K562 (cell line): ENCODE measurements at regions not wholly inside any gene's neighbourhood (a gene's known extent, or its start where the extent isn't known, plus 50 kb on each side); places are given as distances from the start of the nearest gene placed in this dataset.
"Not testable (repeated sequence)": the region's sequence is repeated elsewhere in the genome, so short reads cannot be mapped to it uniquely, and the experiment has no call there.

Experiments
- ATAC-seq: fragments of 200-7000 bp; cut with Tn5 transposase; 3 replicates; pipeline ENCODE4 v1.9.1; 2020; ENCODE audit warnings: moderate library complexity
- BruUV-seq: library from RNA; stranded (reverse); fragments of 400-500 nt; replicated peaks from 2 replicates; lab custom pipeline; 2021; lab: Mats Ljungman, UMichigan
- CTCF ChIA-PET: fragments of 300-600 bp; formaldehyde crosslinking; extraction: SDS; loops from one replicate; lab custom pipeline; 2021; ENCODE audit warnings: low intra/inter-chr PET ratio; lab: Yijun Ruan, JAX
- POLR2A ChIA-PET: fragments of 300-600, 350-650 bp; sonication (Branson Sonifier 250); formaldehyde crosslinking; extraction: SDS; loops from one replicate; lab custom pipeline; 2021; ENCODE audit warnings: antibody characterized with exemption, inconsistent platforms; lab: Yijun Ruan, JAX
- DNase-seq, 4 experiments: peaks; one replicate each; pipeline versions ENCODE4 v3.0.0 to v3.0.0-alpha.2; 2011 to 2018; ENCODE audit warnings: low spot score in 3 of 4, mixed read lengths in 3 of 4; ENCODE audit errors: extremely low read depth in 1 of 4
- FAIRE-seq: peaks from 2 replicates; lab custom pipeline; 2011; peaks lifted over from hg19 to GRCh38; lab: Jason Lieb, UNC
- H2AFZ ChIP-seq: 2 replicates; pipeline ENCODE4 v1.6.0; 2011; ENCODE audit warnings: low read depth, low read length, control low read depth, inconsistent platforms
- H3K27ac ChIP-seq: fragments of 200-600 bp; 3 replicates; pipeline ENCODE4 v1.8.0; 2011; ENCODE audit warnings: low read depth, mild to moderate bottlenecking, control low read depth, inconsistent platforms, low read length, moderate library complexity, mixed read lengths; ENCODE audit errors: extremely low read depth
- H3K27me3 ChIP-seq, 2 experiments: fragments of 300-600 bp in 1 of 2; 2 replicates in 1 of 2; 3 replicates in 1 of 2; pipeline versions ENCODE4 v1.6.0 to v1.8.0; 2011; ENCODE audit warnings: inconsistent platforms in 2 of 2, low read length in 2 of 2, mild to moderate bottlenecking in 1 of 2, mixed read lengths in 1 of 2, moderate library complexity in 1 of 2; ENCODE audit not compliant: control insufficient read depth in 2 of 2, insufficient read depth in 2 of 2
- H3K36me3 ChIP-seq: fragments of 300-600 bp; 3 replicates; pipeline ENCODE4 v1.8.0; 2011; ENCODE audit warnings: mild to moderate bottlenecking, low read length, inconsistent platforms; ENCODE audit not compliant: control insufficient read depth, insufficient read depth
- H3K4me1 ChIP-seq, 2 experiments: fragments of 200-600 bp in 1 of 2; replicated peaks in 1 of 2; 2 replicates in 1 of 2; 3 replicates in 1 of 2; pipeline versions ENCODE4 v1.5.1 to v1.8.0; 2011; ENCODE audit warnings: inconsistent platforms in 2 of 2, low read length in 2 of 2, mild to moderate bottlenecking in 1 of 2, mixed read lengths in 1 of 2, moderate library complexity in 1 of 2; ENCODE audit not compliant: control insufficient read depth in 2 of 2, insufficient read depth in 2 of 2
- H3K4me2 ChIP-seq: 2 replicates; pipeline ENCODE4 v1.6.1; 2011; ENCODE audit warnings: low read length, control low read depth, inconsistent platforms, mixed read lengths; ENCODE audit not compliant: insufficient read depth
- H3K4me3 ChIP-seq: fragments of 200-600 bp; sonication (generic), shearing (Covaris generic); 2 replicates; pipeline ENCODE4 v1.5.1; 2016; ENCODE audit warnings: control low read depth, inconsistent platforms
- H3K79me2 ChIP-seq: fragments of 200-600 bp; 3 replicates; pipeline ENCODE4 v1.8.0; 2011; ENCODE audit warnings: low read length, inconsistent platforms; ENCODE audit not compliant: control insufficient read depth, insufficient read depth
- H3K9ac ChIP-seq, 2 experiments: 2 replicates each; pipeline versions ENCODE4 v1.6.0 to v1.6.1; 2011; ENCODE audit warnings: low read depth in 2 of 2, low read length in 2 of 2, control low read depth in 1 of 2, inconsistent platforms in 1 of 2, mild to moderate bottlenecking in 1 of 2, mixed read lengths in 1 of 2; ENCODE audit not compliant: insufficient read depth in 1 of 2
- H3K9me1 ChIP-seq: one replicate; pipeline ENCODE4 v1.6.0; 2011; ENCODE audit warnings: inconsistent platforms, mild to moderate bottlenecking, low read length, moderate library complexity; ENCODE audit not compliant: control insufficient read depth, insufficient read depth
- H3K9me3 ChIP-seq: replicated peaks from 2 replicates; pipeline ENCODE4 v1.5.1; 2011; ENCODE audit warnings: low read depth, low read length, inconsistent platforms; ENCODE audit not compliant: control insufficient read depth, insufficient read depth
- H4K20me1 ChIP-seq: replicated peaks from 2 replicates; pipeline ENCODE4 v1.6.1; 2011; ENCODE audit warnings: low read length, inconsistent platforms, mixed read lengths; ENCODE audit not compliant: control insufficient read depth, insufficient read depth
- CBX1 ChIP-seq: sonication (generic); IDR thresholded peaks from 2 replicates; pipeline ENCODE4 v1.6.1; 2016; ENCODE audit warnings: antibody characterized with exemption, low read depth, mild to moderate bottlenecking
- FOXJ3 ChIP-seq: sonication (generic); formaldehyde crosslinking; IDR thresholded peaks from 2 replicates; pipeline ENCODE4 v1.4.0; 2020; ENCODE audit warnings: mild to moderate bottlenecking, missing genetic modification reagents
- HNRNPH1 ChIP-seq: fragments of 200-400 bp; formaldehyde crosslinking; optimal IDR thresholded peaks from 2 replicates; pipeline ENCODE3; 2017; ENCODE audit warnings: low read depth, mild to moderate bottlenecking, low read length, moderate library complexity
- NCOA1 ChIP-seq: fragments of 450-650 bp; IDR thresholded peaks from 2 replicates; pipeline ENCODE4 v1.6.1; 2016; ENCODE audit warnings: low read depth
- PML ChIP-seq: IDR thresholded peaks from 2 replicates; pipeline ENCODE4 v1.6.1; 2012; ENCODE audit warnings: low read length, inconsistent platforms
- POLR2A ChIP-seq: fragments of 450-650 bp; conservative IDR thresholded peaks from 2 replicates; pipeline ENCODE4 v1.6.1; 2016
- RBM15 ChIP-seq: fragments of 200-400 bp; formaldehyde crosslinking; IDR thresholded peaks from 2 replicates; pipeline ENCODE4 v1.6.1; 2018; ENCODE audit warnings: mild to moderate bottlenecking, low read length, moderate library complexity; ENCODE audit not compliant: insufficient read depth
- ZNF324 ChIP-seq: fragments of 250-450 bp; sonication (Bioruptor Pico); IDR thresholded peaks from 2 replicates; pipeline ENCODE4 v1.4.0; 2020; ENCODE audit warnings: mild to moderate bottlenecking
- ZNF75A ChIP-seq: fragments of 450-650 bp; formaldehyde crosslinking; IDR thresholded peaks from 2 replicates; pipeline ENCODE4 v1.4.0; 2020; ENCODE audit warnings: mild to moderate bottlenecking
- WGBS: fragments of 100-300 bp; shearing (Covaris generic); methylation state at CpG from one replicate; pipeline ENCODE4 v1.1.6; 2016; ENCODE audit warnings: low coverage, mixed read lengths; ENCODE audit not compliant: insufficient coverage; ENCODE audit errors: missing lambda C conversion rate; 5-methylcytosine and 5-hydroxymethylcytosine counted together
- in situ Hi-C: fragments of 300-500 bp; cut with MboI; formaldehyde crosslinking; loops from 4 replicates; pipeline ENCODE4 v1.15.0; 2018; ENCODE audit warnings: inconsistent platforms, mixed read lengths
- intact Hi-C: fragments of 100-400 bp; cut with micrococcal nuclease; formaldehyde crosslinking; loops from 2 replicates; pipeline ENCODE4 v1.14.2; 2022
- TF ChIP-seq, protein P1 (sequence below): sonication (generic); formaldehyde crosslinking; IDR thresholded peaks from 2 replicates; pipeline ENCODE4 v1.5.0; 2020; ENCODE audit warnings: missing genetic modification reagents
- TF ChIP-seq, protein P2 (sequence below): IDR thresholded peaks from 2 replicates; pipeline ENCODE4 v1.6.1; 2011; ENCODE audit not compliant: insufficient read length; ENCODE audit errors: extremely low read depth
- TF ChIP-seq, protein P3 (sequence below), 2 experiments: fragments of 200-800 bp in 1 of 2; sonication (Bioruptor generic) in 1 of 2; sonication (generic) in 1 of 2; formaldehyde crosslinking in 1 of 2; IDR thresholded peaks in 1 of 2; conservative IDR thresholded peaks in 1 of 2; 2 replicates each; pipeline versions ENCODE4 v1.5.0 to v1.6.1; 2016 to 2020; ENCODE audit warnings: missing compliant biosample characterization in 1 of 2, missing genetic modification characterization in 1 of 2, missing genetic modification reagents in 1 of 2

DNA sequence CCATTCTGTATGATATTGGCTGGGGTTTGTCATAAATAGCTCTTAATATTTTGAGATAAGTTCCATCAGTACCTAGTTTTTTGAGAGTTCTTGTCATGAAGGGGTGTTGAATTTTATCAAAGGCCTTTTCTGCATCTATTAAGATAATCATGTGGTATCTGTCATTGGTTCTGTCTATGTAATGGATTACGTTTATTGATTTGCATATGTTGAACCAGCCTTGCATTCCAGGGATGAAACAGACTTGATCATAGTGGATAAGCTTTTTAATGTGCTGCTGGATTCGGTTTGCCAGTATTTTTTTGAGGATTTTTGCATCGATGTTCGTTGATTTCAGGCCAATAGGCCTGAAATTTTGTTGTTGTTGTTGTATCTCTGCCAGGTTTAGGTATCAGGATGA, 469.4 kb upstream of the SPRY2 start:
- 0% methylated on average over 4 of the region's 4 CpGs for WGBS
- FAIRE-seq, ATAC-seq, H3K27me3 ChIP-seq, CTCF ChIA-PET, in situ Hi-C loops, BruUV-seq, H2AFZ ChIP-seq, DNase-seq, H3K9me3 ChIP-seq, POLR2A ChIA-PET, H3K4me3 ChIP-seq, H3K79me2 ChIP-seq, H3K4me1 ChIP-seq, H3K27ac ChIP-seq, intact Hi-C loops, H4K20me1 ChIP-seq, H3K9ac ChIP-seq, H3K4me2 ChIP-seq, H3K9me1 ChIP-seq, H3K36me3 ChIP-seq: not testable (repeated sequence)
- peak; percentile 95 for TF ChIP-seq ZNF324 (CRISPR knock-in tag)

DNA sequence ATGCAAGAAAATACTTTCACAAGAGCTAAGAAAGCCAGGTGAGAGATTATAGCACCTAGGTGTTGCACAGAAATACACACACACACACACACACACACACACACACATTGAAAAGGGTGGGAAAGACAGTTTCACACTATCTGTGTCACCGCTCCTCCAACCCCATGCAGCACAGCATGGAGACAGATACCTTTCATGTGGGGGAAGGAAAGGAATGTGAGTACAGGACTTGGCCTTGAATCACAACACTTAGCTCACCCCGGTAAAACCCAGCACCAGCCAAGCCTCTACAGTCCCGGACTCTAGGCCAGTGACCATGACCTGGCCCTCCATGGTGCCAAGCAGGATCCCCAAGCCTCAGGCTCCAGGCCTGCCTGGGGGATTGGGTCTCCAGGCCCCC, 462.0 kb upstream of the SPRY2 start:
- Histone ChIP-seq H2AFZ (no peak overlapping the region), H4K20me1 (no peaks in the 10 kb centered on the region), H3K4me1 (no peaks in the 10 kb centered on the region), H3K4me2 (no peak overlapping the region), H3K27ac (no peak overlapping the region), H3K27me3 (no peaks in the 10 kb centered on the region), H3K9me1 (no peaks in the 10 kb centered on the region), H3K36me3 (no peaks in the 10 kb centered on the region), H3K79me2 (no peaks in the 10 kb centered on the region), H3K9me3 (no peaks in the 10 kb centered on the region), H3K4me3 (no peak overlapping the region), H3K9ac (no peak overlapping the region)
- no TSS peak for BruUV-seq
- in situ Hi-C loops (no loop called here), intact Hi-C loops (no loop called here)
- POLR2A ChIA-PET, result interaction anchor here (0.6 kb wide), 1 partner anchor 79 kb away, joined by 3 read pairs; no protein-coding TSS in a partner anchor
- ATAC-seq (no peak; the same call in 2 of the 3 replicates), FAIRE-seq (no peak), DNase-seq (no peak)
- no peak for TF ChIP-seq NCOA1
- TF ChIP-seq, protein P1, sequence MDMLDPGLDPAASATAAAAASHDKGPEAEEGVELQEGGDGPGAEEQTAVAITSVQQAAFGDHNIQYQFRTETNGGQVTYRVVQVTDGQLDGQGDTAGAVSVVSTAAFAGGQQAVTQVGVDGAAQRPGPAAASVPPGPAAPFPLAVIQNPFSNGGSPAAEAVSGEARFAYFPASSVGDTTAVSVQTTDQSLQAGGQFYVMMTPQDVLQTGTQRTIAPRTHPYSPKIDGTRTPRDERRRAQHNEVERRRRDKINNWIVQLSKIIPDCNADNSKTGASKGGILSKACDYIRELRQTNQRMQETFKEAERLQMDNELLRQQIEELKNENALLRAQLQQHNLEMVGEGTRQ (CRISPR knock-in tag), result peak; percentile 4; the same call in 1 of the 2 replicates
- no peak for TF ChIP-seq ZNF75A (CRISPR knock-in tag)
- TF ChIP-seq PML, result no peak
- TF ChIP-seq, protein P2, sequence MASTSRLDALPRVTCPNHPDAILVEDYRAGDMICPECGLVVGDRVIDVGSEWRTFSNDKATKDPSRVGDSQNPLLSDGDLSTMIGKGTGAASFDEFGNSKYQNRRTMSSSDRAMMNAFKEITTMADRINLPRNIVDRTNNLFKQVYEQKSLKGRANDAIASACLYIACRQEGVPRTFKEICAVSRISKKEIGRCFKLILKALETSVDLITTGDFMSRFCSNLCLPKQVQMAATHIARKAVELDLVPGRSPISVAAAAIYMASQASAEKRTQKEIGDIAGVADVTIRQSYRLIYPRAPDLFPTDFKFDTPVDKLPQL, result no peak
- no peak for TF ChIP-seq POLR2A
- TF ChIP-seq, protein P3, sequence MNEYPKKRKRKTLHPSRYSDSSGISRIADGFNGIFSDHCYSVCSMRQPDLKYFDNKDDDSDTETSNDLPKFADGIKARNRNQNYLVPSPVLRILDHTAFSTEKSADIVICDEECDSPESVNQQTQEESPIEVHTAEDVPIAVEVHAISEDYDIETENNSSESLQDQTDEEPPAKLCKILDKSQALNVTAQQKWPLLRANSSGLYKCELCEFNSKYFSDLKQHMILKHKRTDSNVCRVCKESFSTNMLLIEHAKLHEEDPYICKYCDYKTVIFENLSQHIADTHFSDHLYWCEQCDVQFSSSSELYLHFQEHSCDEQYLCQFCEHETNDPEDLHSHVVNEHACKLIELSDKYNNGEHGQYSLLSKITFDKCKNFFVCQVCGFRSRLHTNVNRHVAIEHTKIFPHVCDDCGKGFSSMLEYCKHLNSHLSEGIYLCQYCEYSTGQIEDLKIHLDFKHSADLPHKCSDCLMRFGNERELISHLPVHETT (CRISPR knock-in tag; conservative IDR thresholded peaks at IDR 0.05 in 1 of 2, IDR thresholded peaks at IDR 0.05 in 1 of 2), result 0 out of 4 replicates have a peak, but pooled peaks of 1 of the 2 experiments have one; percentile 28
- no peak for TF ChIP-seq HNRNPH1
- TF ChIP-seq FOXJ3 (CRISPR knock-in tag), result 0 out of 2 replicates have a peak, but pooled peaks have one; percentile 34
- TF ChIP-seq RBM15, result no peak
- TF ChIP-seq CBX1, result peak; percentile 36; the same call in 1 of the 2 replicates
- 0% methylated on average over 3 of the region's 3 CpGs for WGBS
- CTCF ChIA-PET, result no interaction called here
